ENCODE measurements at regions not wholly inside any gene's neighbourhood (a gene's known extent, or its start where the extent isn't known, plus 50 kb on each side); places are given as distances from the start of the nearest gene placed in this dataset.
"Not testable (repeated sequence)": the region's sequence is repeated elsewhere in the genome, so short reads cannot be mapped to it uniquely, and the experiment has no call there.

- Histone ChIP-seq H3K18ac (ENCODE audit: low read length) (no peak overlapping the region), H3K4ac (ENCODE audit: low read depth, low read length) (no peak overlapping the region), H3K79me1 (ENCODE audit: low read length) (no peaks in the 10 kb centered on the region), H3K79me2 (ENCODE audit: control insufficient read depth, insufficient read depth, low read length) (no peaks in the 10 kb centered on the region), H3K9ac (ENCODE audit: low read length) (no peak overlapping the region), H3K4me1 (ENCODE audit: control insufficient read depth, low read depth, low read length) (no peaks in the 10 kb centered on the region), H2BK120ac (ENCODE audit: low read depth, low read length) (no peak overlapping the region), H3K56ac (ENCODE audit: low read length) (no peak overlapping the region), H3K4me2 (ENCODE audit: low read length) (no peak overlapping the region), H2AK5ac (ENCODE audit: low read length) (no peak overlapping the region), H4K5ac (ENCODE audit: low read length) (no peak overlapping the region), H3K4me3 (ENCODE audit: low read length) (no peak overlapping the region), H3K23ac (ENCODE audit: low read length) (no peak overlapping the region), H3K36me3 (ENCODE audit: control insufficient read depth, insufficient read depth, low read length) (no peaks in the 10 kb centered on the region), H4K8ac (ENCODE audit: low read depth, low read length) (no peak overlapping the region), H3K27me3 (ENCODE audit: insufficient read depth, low read length, poor library complexity) (no peaks in the 10 kb centered on the region), H3K27ac (ENCODE audit: low read depth, low read length) (no peak overlapping the region), H2BK5ac (ENCODE audit: low read length) (no peak overlapping the region), H2BK15ac (replicated peaks; ENCODE audit: low read depth) (no peak overlapping the region)
- DNase-seq: peak; percentile 18
- WGBS (ENCODE audit: extremely low coverage, insufficient coverage, low lambda C conversion rate): no CpG with 5 or more reads among the region's 10 CpGs
These were observed 107.5 kb downstream of the VSIG4 start for GRCh38 chrX:65932173-65933084.

GRCh38 chrX:65928522-65928921 is 111.4 kb downstream of the VSIG4 start:
- Histone ChIP-seq H3K36me3 (ENCODE audit: control insufficient read depth, insufficient read depth, low read length) (no peaks in the 10 kb centered on the region), H3K79me2 (ENCODE audit: control insufficient read depth, insufficient read depth, low read length) (no peaks in the 10 kb centered on the region), H3K27me3 (ENCODE audit: insufficient read depth, low read length, poor library complexity) (no peaks in the 10 kb centered on the region), H3K18ac (ENCODE audit: low read length) (no peak overlapping the region), H2AK5ac (ENCODE audit: low read length) (no peak overlapping the region), H3K4me3 (ENCODE audit: low read length) (no peak overlapping the region), H2BK120ac (ENCODE audit: low read depth, low read length) (no peak overlapping the region), H3K27ac (ENCODE audit: low read depth, low read length) (no peak overlapping the region), H3K79me1 (ENCODE audit: low read length) (no peaks in the 10 kb centered on the region), H3K4me2 (ENCODE audit: low read length) (no peak overlapping the region), H4K5ac (ENCODE audit: low read length) (no peak overlapping the region), H2BK15ac (replicated peaks; ENCODE audit: low read depth) (no peak overlapping the region), H3K9ac (ENCODE audit: low read length) (no peak overlapping the region), H3K23ac (ENCODE audit: low read length) (no peak overlapping the region), H3K4me1 (ENCODE audit: control insufficient read depth, low read depth, low read length) (no peaks in the 10 kb centered on the region), H2BK5ac (ENCODE audit: low read length) (no peak overlapping the region), H3K56ac (ENCODE audit: low read length) (no peak overlapping the region), H3K4ac (ENCODE audit: low read depth, low read length) (no peak overlapping the region), H4K8ac (ENCODE audit: low read depth, low read length) (no peak overlapping the region)
- WGBS (ENCODE audit: extremely low coverage, insufficient coverage, low lambda C conversion rate): no CpG with 5 or more reads among the region's 5 CpGs
- DNase-seq: no peak

GRCh38 chrX:65927386-65927785 is 112.5 kb downstream of the VSIG4 start:
- H3K4ac ChIP-seq (ENCODE audit: low read depth, low read length); H3K9ac ChIP-seq (ENCODE audit: low read length); H3K27ac ChIP-seq (ENCODE audit: low read depth, low read length); H2BK5ac ChIP-seq (ENCODE audit: low read length); H3K4me2 ChIP-seq (ENCODE audit: low read length); H3K18ac ChIP-seq (ENCODE audit: low read length); H3K4me1 ChIP-seq (ENCODE audit: control insufficient read depth, low read depth, low read length); H3K56ac ChIP-seq (ENCODE audit: low read length); H3K4me3 ChIP-seq (ENCODE audit: low read length); H2BK15ac ChIP-seq (replicated peaks; ENCODE audit: low read depth); H2AK5ac ChIP-seq (ENCODE audit: low read length); H3K79me1 ChIP-seq (ENCODE audit: low read length); H3K27me3 ChIP-seq (ENCODE audit: insufficient read depth, low read length, poor library complexity); H4K5ac ChIP-seq (ENCODE audit: low read length); H4K8ac ChIP-seq (ENCODE audit: low read depth, low read length); H3K36me3 ChIP-seq (ENCODE audit: control insufficient read depth, insufficient read depth, low read length); H3K23ac ChIP-seq (ENCODE audit: low read length); DNase-seq; H2BK120ac ChIP-seq (ENCODE audit: low read depth, low read length); H3K79me2 ChIP-seq (ENCODE audit: control insufficient read depth, insufficient read depth, low read length): not testable (repeated sequence)
- WGBS (ENCODE audit: extremely low coverage, insufficient coverage, low lambda C conversion rate): no CpG with 5 or more reads among the region's 3 CpGs

GRCh38 chrX:65926095-65927019 is 113.5 kb downstream of the VSIG4 start:
- Histone ChIP-seq H3K9ac (ENCODE audit: low read length) (no peak overlapping the region), H4K8ac (ENCODE audit: low read depth, low read length) (no peak overlapping the region), H3K4ac (ENCODE audit: low read depth, low read length) (no peak overlapping the region), H3K27ac (ENCODE audit: low read depth, low read length) (no peak overlapping the region), H3K79me1 (ENCODE audit: low read length) (no peaks in the 10 kb centered on the region), H3K79me2 (ENCODE audit: control insufficient read depth, insufficient read depth, low read length) (no peaks in the 10 kb centered on the region), H3K18ac (ENCODE audit: low read length) (no peak overlapping the region), H2BK15ac (replicated peaks; ENCODE audit: low read depth) (no peak overlapping the region), H3K27me3 (ENCODE audit: insufficient read depth, low read length, poor library complexity) (no peaks in the 10 kb centered on the region), H3K36me3 (ENCODE audit: control insufficient read depth, insufficient read depth, low read length) (no peaks in the 10 kb centered on the region), H3K4me1 (ENCODE audit: control insufficient read depth, low read depth, low read length) (no peaks in the 10 kb centered on the region), H4K5ac (ENCODE audit: low read length) (no peak overlapping the region), H3K23ac (ENCODE audit: low read length) (no peak overlapping the region), H2BK120ac (ENCODE audit: low read depth, low read length) (no peak overlapping the region), H3K4me3 (ENCODE audit: low read length) (no peak overlapping the region), H3K56ac (ENCODE audit: low read length) (no peak overlapping the region), H2AK5ac (ENCODE audit: low read length) (no peak overlapping the region), H2BK5ac (ENCODE audit: low read length) (no peak overlapping the region), H3K4me2 (ENCODE audit: low read length) (no peak overlapping the region)
- no CpG with 5 or more reads among the region's 5 CpGs for WGBS (ENCODE audit: extremely low coverage, insufficient coverage, low lambda C conversion rate)
- DNase-seq: no peak

GRCh38 chrX:65925592-65925991 is 114.3 kb downstream of the VSIG4 start:
- H2BK5ac ChIP-seq (ENCODE audit: low read length): no peak overlapping the region
- H3K27me3 ChIP-seq (ENCODE audit: insufficient read depth, low read length, poor library complexity): no peaks in the 10 kb centered on the region
- no peak overlapping the region for H3K18ac ChIP-seq (ENCODE audit: low read length)
- H3K36me3 ChIP-seq (ENCODE audit: control insufficient read depth, insufficient read depth, low read length): no peaks in the 10 kb centered on the region
- H4K5ac ChIP-seq (ENCODE audit: low read length): no peak overlapping the region
- no peak overlapping the region for H3K56ac ChIP-seq (ENCODE audit: low read length)
- H3K9ac ChIP-seq (ENCODE audit: low read length): no peak overlapping the region
- no CpG with 5 or more reads among the region's 3 CpGs for WGBS (ENCODE audit: extremely low coverage, insufficient coverage, low lambda C conversion rate)
- H2BK120ac ChIP-seq (ENCODE audit: low read depth, low read length): no peak overlapping the region
- no peak overlapping the region for H2BK15ac ChIP-seq (replicated peaks; ENCODE audit: low read depth)
- H3K4ac ChIP-seq (ENCODE audit: low read depth, low read length): no peak overlapping the region
- no peak overlapping the region for H3K4me2 ChIP-seq (ENCODE audit: low read length)
- no peaks in the 10 kb centered on the region for H3K4me1 ChIP-seq (ENCODE audit: control insufficient read depth, low read depth, low read length)
- no peak overlapping the region for H2AK5ac ChIP-seq (ENCODE audit: low read length)
- no peaks in the 10 kb centered on the region for H3K79me2 ChIP-seq (ENCODE audit: control insufficient read depth, insufficient read depth, low read length)
- DNase-seq: no peak
- H3K4me3 ChIP-seq (ENCODE audit: low read length): no peak overlapping the region
- H4K8ac ChIP-seq (ENCODE audit: low read depth, low read length): no peak overlapping the region
- no peak overlapping the region for H3K27ac ChIP-seq (ENCODE audit: low read depth, low read length)
- no peaks in the 10 kb centered on the region for H3K79me1 ChIP-seq (ENCODE audit: low read length)
- H3K23ac ChIP-seq (ENCODE audit: low read length): no peak overlapping the region

All from mesendoderm (in vitro differentiated cells).